HG03378 (cell line): ENCODE measurements at regions not wholly inside any gene's neighbourhood (a gene's known extent, or its start where the extent isn't known, plus 50 kb on each side); places are given as distances from the start of the nearest gene placed in this dataset.
"Not testable (repeated sequence)": the region's sequence is repeated elsewhere in the genome, so short reads cannot be mapped to it uniquely, and the experiment has no call there.

Experiments used
- ATAC-seq: cut with Tn5 transposase; IDR thresholded peaks from one replicate; pipeline ENCODE4 v1.9.1; 2021; ENCODE audit warnings: mild to moderate bottlenecking, moderate library complexity; ENCODE audit not compliant: unreplicated experiment

DNA sequence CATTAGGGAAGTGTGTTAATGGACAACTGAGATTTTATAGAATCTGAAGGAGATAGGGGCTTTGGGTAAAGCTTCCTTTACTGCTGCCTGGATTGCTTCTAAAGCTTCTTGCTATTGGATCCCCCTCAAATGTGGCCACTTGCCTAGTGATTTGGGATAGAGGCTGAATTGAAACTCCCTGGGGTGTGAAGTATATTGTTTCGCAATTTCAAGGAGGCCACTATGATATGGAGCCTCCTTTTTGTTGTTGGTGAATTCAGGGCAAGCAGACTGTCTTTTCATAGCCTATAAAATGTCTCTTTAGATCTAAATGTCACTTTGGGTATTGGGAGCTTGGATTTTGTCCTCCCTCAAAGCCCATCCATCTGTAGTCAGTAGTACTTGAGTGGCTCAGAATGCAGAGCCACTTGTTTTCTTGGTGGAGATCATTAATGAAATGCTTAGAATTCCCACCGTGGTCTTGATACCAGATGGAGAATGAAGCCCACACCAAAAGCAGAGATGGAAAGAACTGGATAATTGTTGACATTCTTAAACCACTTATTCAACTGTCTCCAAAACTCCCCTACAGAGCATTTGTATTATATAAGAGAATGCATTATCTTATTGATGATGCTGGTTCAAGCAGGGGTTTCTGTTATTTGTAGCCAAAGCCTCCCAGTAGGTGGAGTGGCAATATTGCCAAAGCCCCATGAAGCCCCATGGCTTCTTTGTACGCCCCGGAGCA, 144.3 kb upstream of the KCNE2 start:
- no peak for ATAC-seq

DNA sequence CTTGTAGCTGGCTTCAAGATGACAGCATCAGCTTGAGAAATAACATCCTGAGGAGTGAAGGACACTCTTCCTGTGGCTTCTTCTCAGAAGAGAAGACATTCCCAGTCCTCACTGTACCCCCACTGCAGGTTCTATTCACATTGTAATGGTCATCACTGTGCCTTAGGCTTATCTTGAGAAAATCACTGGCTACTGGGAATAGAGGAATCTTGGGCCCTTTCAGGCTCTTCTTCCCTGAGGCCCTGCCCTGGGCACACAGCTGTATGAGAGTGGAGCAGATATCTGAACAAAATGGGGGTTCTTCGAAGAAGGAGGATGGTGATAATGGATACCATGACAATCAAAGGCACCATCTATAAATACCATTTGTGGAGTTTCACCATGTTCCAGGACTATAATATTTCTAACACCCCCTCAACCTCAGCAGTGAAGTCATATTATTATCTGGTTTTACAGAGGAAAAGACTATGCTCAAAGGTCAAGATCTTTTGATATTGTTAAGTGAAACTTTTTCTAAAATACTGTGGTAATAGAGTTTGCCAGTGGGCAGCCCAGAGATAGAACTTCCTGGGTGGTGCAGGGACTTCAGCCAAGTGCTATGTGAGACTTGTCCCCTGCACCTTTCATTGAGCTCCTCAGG, 143.1 kb upstream of the KCNE2 start:
- no peak for ATAC-seq

DNA sequence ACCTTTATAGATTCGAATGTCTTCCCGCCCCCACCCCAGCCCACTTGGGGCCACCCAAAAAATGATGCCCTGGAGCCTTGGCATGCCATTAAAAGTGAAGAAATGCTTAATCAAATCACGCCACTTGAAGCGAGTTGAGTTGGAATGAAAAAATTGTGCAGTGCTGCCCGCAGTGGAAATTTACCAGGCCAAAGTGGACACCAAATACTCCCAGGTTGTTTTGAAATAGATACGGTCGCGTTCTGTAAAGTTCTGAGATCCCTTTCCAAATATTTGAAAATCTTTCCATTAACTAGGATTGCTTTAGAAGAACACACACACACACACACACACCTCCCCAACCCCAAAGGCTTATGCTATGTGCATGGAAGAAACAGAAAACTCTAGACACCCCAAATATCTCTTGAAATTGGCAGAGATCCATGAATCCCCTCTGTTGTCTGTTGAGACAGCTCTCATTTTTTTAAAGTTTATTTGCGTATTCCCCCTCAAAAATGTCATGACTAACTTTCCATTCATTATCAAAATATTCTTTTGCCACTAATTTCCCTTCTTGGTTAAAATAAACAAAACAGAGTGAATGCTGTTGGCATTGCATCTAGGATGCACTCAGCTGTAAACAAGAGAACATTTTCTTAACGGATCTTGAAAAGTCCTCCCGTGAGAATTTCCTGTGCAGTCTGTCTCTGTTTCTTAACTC, 142.3 kb upstream of the KCNE2 start:
- ATAC-seq, result no peak

DNA sequence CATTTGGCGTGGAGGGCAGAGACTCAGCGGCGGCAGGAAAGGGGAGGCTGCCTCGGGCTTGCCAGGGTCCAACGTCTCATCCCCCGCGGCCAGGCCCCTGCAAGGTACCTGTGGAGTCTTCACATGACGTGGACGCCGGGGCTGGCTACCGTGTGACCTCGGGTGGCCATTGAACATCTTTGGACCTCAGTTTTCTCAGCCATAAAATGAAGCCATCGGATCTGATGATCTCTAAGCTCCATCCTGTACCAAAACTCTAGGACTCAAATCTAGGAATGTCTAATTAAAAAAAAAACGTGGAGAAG, 141.8 kb upstream of the KCNE2 start:
- ATAC-seq, result no peak

DNA sequence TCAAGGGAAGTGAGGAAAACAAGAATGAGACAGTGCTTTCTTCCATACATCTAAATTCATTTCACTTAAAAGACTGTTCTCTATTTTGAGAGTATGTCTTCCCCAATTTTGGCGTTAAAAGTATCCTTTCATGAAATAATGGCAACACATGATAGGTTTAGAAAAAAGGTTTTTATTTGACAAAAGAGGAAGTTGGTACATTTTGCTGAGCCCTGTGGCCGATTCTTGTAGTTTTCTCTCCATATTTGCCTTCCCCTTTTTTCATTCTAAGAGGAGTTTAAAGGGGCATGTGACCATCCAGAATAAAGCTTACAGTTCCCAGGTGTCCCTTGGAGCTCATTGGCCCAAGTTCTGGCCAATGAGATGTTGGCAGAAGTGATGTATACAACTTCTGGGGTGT, 140.4 kb upstream of the KCNE2 start:
- no peak for ATAC-seq

DNA sequence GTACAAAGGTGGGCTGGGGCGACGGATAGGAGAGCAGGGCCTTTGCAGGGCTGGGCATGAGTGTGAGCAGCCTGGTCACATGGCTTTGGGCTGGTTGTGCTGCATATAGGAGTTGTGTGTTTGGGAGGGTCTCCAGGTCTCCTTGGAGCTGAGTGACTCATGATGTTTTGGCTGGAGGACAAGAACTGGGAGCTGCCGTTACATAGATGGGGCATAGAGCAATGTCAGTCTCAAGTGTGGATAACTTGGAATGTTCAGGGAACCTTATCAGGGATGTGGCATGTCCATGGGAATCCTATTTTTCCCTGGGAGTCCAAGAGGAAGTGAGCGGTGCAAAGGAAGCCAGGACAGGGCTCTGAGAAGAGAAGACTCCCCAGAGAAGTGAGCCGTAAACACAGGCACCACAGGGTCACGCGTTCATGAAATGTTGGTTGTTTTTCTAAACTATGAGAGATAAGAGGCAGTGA, 136.4 kb upstream of the KCNE2 start:
- no peak for ATAC-seq

DNA sequence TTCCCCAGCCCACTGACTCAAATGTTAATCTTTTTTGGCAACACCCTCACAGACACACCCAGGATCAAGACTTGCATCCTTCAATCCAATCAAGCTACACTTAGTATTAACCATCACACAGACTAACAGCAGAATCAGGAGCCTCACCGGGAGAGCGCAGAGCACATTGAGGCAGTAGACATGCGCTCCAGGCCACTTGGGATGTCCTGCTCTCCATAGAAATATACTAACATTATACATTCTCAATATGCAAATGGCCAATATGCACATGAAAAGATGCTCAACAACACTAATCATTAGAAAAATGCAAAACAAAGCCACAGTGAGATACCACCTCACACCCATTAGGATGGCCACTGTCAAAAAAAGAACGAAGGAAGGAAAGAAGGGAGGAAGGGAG, 135.0 kb upstream of the KCNE2 start:
- no peak for ATAC-seq

DNA sequence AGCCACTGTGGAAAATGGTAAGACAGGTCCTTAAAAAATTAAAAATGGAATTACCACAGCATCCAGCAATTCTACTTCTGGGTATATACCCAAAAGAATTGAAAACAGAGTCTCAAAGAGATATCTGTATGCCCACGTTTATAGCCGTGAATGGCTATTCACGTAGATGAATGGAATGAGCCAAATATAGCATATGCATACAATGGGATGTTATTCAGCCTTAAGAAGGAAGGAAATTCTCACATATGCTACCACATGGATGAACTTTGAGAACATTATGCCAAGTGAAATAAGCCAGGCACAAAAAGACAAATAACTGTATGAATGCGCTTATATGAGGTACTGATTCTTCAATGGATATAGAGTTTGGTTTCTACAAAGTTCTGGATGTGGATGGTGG, 134.5 kb upstream of the KCNE2 start:
- no peak for ATAC-seq

DNA sequence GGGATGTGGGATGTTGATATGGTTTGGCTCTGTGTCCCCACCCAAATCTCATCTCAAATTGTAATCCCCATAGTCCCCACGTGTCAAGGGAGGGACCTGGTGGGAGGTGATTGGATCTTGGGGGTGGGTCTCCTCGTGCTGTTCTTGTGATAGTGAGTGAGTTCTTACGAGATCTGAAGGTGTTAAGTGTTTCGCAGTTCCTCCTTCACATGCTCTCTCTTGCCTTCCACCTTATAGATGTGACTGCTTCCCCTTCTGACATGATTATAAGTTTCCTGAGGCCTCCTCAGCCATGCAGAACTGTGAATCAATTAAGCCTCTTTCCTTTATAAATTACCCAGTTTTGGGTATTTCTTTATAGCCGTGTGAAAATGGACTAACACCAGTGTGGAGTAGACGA, 130.1 kb upstream of the KCNE2 start:
- ATAC-seq, result not testable (repeated sequence)

DNA sequence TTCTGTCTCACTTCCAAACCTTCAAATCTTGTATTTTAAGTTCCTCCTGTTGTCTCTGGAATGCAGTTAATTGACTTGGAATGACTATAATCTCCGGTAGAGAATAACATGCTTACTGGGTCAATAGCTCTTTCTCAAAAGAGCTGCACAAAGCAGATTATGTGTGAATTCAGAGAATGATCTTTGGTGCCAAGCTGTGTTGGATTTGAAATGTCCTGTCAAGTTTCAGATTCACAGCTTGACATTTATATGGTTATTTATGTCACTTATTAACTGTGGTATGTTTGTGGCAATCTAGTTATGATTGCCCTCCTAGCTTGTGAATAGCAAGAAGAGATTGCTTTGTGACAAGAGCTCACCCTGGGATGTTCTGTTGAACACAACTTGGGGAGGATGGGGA, 128.3 kb upstream of the KCNE2 start:
- ATAC-seq, result no peak

DNA sequence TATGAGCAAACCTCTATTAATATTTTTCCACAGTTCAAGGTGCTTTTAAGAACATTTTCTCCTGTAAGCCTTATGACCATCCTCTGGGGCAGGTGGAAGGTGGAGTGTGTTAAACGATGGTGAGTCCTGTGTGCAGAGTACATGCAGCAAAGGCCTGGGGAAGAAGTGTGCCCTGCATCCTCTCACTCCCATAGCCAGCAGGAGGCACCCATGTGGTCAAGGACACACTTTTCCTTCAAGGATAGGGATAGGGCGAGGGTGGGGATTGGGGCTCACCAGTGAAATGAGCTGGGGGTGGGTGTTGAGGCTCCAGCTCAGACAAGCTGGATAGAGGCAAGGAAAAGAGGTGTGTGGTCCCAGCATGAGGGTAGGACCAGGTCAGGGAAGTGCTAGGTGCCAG, 120.8 kb upstream of the KCNE2 start:
- no peak for ATAC-seq

DNA sequence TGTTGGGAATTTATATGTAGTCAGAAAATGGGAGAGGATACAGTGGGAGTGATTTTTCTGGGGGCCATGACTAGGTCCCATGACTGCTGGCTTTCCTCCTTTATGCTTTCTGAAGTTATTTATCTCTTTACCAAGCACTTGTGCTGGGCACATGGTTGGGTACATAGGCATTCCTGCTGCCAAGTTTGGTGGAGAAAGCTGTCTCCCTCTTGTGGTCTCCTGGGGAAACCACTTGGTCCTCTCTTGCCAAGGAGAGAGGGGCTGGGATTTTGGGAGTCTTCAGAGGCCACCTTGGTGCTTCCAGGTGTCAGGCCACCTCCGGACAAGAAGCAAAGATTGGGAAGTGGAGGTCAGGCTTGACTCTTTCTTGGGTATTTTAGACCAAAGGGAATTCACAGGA, 120.2 kb upstream of the KCNE2 start:
- no peak for ATAC-seq

DNA sequence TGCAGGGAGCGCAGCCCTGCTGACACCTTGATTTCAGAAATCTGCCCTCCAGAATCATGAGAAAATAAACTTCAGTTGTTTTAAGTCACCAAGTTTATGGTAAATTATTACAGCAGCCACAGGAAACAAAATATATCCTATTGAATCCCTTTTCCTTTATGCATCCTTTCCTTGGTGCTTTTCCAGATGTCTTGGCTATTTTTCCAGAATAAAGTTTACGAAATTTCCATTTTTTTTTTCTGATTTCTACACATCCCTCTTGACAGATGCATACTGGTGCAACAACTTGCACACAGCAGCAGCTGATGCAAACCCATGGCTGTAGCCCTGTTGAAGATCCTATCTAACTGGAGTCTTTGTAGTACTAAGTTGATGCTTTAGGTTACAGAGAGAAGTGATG, 111.1 kb upstream of the KCNE2 start:
- ATAC-seq, result no peak

DNA sequence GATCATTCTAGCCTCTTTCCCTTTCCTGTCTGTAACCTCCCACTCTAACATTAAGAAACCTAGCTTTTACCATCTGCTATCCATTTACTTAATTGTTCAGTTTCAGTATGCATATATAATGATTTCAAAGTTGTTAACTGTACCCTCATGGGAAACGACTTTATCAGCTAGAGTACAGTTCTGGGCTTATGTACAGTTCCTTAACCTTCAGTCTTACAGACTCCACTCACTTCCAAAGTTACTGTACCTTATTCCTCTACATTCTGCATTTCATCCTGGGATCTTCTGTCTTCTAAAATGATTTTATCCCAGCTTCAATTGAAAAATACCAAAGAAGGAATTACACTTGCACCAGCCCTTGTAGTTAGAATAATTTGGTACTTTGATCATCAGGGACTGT, 108.7 kb upstream of the KCNE2 start:
- no peak for ATAC-seq

DNA sequence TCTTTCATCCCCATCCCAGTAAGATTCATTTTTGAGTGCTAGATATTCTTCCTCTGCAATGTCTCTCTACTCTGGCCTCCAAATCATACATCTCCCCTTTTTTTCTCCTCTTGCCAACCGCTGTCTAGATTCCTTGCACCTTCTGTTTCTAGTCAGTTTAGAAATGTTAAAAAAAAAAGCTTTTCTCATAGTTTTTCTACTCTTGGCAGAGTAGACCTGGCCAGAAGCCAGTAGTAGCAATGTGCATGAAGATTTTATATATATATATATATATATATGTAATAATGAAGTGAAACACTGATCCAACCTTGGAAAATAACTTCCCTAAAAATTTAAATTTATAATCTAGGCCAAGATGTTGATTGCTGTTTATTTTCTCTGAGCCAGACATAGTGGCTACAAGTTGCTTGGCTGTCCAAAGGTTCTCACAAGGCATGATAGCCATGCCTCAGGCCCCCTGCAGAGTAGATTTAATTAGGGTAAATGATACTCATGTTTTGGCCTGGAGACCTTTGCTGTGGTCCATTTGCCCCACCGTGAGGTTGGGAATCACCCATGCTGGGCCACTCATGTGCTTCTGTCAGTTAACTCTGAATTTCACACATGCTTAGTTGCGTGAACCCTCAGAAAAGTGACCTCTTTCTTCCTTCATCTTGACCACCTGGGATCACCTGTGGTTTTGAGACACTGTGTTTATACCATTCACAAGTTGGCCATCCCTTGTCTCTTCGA, 103.4 kb upstream of the KCNE2 start:
- ATAC-seq, result no peak

DNA sequence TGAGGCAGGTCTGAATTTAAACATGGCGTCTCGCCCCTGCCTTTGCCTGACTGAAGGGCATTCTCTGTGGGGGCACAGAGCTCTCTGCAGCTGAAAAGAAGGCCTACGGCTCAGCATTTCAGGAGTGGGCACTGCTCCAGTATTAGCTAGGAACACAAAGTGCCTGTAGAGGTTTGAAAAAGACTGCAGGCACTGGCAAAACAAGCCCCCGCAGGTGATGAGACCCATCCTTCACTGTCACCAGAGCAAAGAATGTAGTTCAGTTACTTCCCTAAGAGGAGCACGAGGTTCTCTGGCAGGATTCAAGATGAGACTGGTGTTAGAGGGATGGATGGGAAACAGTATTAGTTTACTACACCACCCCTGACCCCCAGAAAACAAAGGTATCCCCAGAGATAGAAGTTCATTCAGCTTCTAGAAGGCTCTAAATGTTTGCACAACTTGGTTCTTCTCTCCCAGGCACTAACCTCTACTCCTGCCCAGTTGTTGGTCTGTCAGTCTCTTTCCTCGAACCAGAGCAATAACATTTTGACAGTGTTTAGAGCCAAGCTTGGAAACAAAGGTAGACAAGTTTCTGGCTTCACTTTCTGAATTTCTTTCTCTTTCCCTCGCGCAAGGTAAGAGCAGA, 101.9 kb upstream of the KCNE2 start:
- ATAC-seq, result no peak

DNA sequence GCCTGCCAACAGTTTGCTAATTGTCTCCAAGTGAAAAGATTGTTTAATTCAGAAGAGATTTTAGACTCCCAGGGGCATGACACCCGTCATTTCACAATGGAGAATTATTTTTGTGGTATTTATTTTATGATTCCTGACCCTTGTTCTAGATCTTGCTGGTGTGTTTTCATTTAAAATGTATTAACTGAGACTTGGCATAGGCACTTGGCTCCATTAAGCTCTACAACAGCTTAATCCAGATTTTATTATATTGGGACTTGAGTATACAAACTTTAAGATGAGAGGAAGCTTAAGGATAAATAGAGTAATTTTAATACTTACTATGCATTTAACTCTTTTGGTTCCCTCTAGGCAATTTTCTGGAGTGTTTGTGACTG, 101.3 kb upstream of the KCNE2 start:
- ATAC-seq, result no peak

DNA sequence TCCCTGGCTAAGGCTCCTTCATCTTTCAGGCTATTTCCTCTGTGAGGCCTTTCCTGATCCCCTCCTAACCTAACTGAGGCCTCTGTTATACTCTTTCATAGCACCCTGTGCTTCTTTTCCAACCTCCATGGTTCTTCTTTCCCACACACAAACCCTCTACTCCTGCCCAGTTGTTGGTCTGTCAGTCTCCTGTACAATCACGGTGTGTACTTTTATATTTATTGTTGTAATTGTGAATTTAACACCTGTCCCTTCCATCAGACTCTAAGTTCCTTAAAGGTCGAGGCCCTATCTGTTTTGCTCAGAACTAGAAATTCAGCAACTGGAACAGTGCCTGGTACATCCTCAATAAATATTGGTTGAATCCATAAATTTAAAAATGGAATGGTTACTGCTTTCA, 100.2 kb upstream of the KCNE2 start:
- no peak for ATAC-seq

DNA sequence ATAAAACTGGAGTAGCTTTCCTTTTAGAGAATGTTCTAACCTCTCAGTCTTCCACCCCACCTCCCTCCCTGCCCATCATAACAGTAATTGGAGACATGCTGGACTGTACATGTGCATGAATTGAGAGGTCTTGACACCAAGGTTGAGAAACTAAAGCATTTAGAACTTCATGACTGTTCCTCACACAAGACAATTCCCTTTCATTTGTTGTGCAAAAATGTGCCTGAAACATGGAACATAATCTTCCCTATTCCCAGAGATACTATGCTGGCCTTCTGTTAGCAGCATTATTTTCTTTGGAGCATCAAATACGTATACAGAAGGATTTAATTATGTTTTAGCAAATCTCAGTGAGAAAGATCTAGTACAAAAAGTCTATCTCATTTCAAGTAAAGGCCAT, 97.5 kb upstream of the KCNE2 start:
- ATAC-seq, result no peak

DNA sequence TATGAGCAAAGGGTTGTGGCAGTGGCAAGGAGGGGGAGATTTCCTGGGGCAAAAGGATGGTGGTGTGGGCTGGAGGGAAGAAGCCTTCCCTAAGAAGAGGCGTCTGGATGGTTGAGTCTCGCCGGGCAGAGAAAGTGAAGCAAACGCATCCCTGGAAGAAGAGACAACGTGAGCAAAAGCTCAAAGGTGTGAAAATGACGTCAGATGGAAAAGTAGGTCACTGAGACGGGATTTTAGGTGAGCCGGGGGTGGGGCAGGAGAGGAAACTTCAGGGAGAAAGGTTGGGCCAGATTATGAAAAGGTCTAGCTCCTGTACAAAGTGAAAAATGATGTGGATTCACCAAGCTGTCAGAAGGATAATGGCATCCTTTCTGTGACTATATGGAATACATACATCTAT, 95.3 kb upstream of the KCNE2 start:
- ATAC-seq, result no peak

DNA sequence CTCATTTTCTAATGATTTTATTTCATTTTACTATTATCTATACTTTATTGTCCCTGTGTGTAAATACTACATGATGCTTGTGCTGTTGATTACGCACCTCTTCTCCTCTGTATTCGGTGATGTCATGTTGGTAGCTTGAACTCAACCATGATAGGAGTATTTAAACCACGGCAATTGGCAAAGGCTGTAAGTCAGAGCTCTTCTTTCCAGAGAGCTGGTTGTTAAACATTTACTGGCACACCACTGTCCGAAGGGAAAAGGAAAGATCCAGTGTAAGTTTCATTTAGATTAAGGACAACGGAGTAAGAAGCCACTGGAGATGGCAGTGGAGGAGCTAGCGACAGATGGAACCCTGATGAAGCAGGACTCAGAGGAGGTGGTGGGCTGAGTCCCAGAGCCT, 93.4 kb upstream of the KCNE2 start:
- ATAC-seq, result no peak
